H9 (cell line): ENCODE measurements at regions not wholly inside any gene's neighbourhood (a gene's known extent, or its start where the extent isn't known, plus 50 kb on each side); places are given as distances from the start of the nearest gene placed in this dataset.

Source experiments
- DNase-seq: peaks from one replicate; pipeline ENCODE4 v3.0.0-alpha.2; 2017
- H2AFZ ChIP-seq: one replicate; pipeline ENCODE4 v1.6.1; 2013; ENCODE audit warnings: mild to moderate bottlenecking, low read length, control low read depth, moderate library complexity
- H2AK5ac ChIP-seq: 2 replicates; pipeline ENCODE4 v1.6.1; 2013; ENCODE audit warnings: low read length, control low read depth, mixed read lengths; ENCODE audit not compliant: insufficient read length
- H2BK120ac ChIP-seq: one replicate; pipeline ENCODE4 v1.6.1; 2013; ENCODE audit warnings: low read depth, mild to moderate bottlenecking, low read length, control low read depth, inconsistent platforms; ENCODE audit not compliant: poor library complexity, severe bottlenecking
- H2BK12ac ChIP-seq: 2 replicates; pipeline ENCODE4 v1.6.1; 2013; ENCODE audit warnings: low read length, control low read depth, mixed read lengths, low read depth; ENCODE audit not compliant: insufficient read length
- H2BK15ac ChIP-seq: 2 replicates; pipeline ENCODE4 v1.6.1; 2013; ENCODE audit warnings: low read depth, low read length, control low read depth
- H2BK20ac ChIP-seq: one replicate; pipeline ENCODE4 v1.6.1; 2013; ENCODE audit warnings: low read depth, mild to moderate bottlenecking, low read length, control low read depth, inconsistent platforms; ENCODE audit not compliant: poor library complexity, severe bottlenecking
- H2BK5ac ChIP-seq: 2 replicates; pipeline ENCODE4 v1.6.1; 2013; ENCODE audit warnings: low read length, control low read depth, mixed read lengths; ENCODE audit not compliant: insufficient read length
- H3K14ac ChIP-seq: 2 replicates; pipeline ENCODE4 v1.6.1; 2013; ENCODE audit warnings: low read length, control low read depth; ENCODE audit not compliant: insufficient read depth
- H3K18ac ChIP-seq: 2 replicates; pipeline ENCODE4 v1.6.1; 2013; ENCODE audit warnings: low read depth, mild to moderate bottlenecking, mixed read lengths, low read length, control low read depth; ENCODE audit not compliant: insufficient read length
- H3K23ac ChIP-seq: 2 replicates; pipeline ENCODE4 v1.6.1; 2013; ENCODE audit warnings: low read length, control low read depth, mixed read lengths, low read depth; ENCODE audit not compliant: insufficient read length
- H3K23me2 ChIP-seq: 2 replicates; pipeline ENCODE4 v1.6.1; 2013; ENCODE audit warnings: low read depth, mild to moderate bottlenecking, mixed read lengths, low read length, control low read depth; ENCODE audit not compliant: insufficient read length, poor library complexity, severe bottlenecking
- H3K27ac ChIP-seq: 2 replicates; pipeline ENCODE4 v1.5.1; 2013; ENCODE audit warnings: low read length, control low read depth, mixed read lengths, low read depth; ENCODE audit not compliant: insufficient read length
- H3K27me3 ChIP-seq: 2 replicates; pipeline ENCODE4 v1.6.1; 2013; ENCODE audit warnings: low read length, control low read depth, inconsistent platforms; ENCODE audit not compliant: insufficient read depth
- H3K4ac ChIP-seq: 2 replicates; pipeline ENCODE4 v1.6.1; 2013; ENCODE audit warnings: low read depth, mild to moderate bottlenecking, control low read depth, inconsistent platforms, low read length, moderate library complexity
- H3K4me1 ChIP-seq: 2 replicates; pipeline ENCODE4 v1.6.1; 2013; ENCODE audit warnings: low read length, control low read depth, inconsistent platforms; ENCODE audit not compliant: insufficient read depth
- H3K4me2 ChIP-seq: 2 replicates; pipeline ENCODE4 v1.6.1; 2013; ENCODE audit warnings: low read length, control low read depth, mixed read lengths; ENCODE audit not compliant: insufficient read length, insufficient read depth
- H3K56ac ChIP-seq: 2 replicates; pipeline ENCODE4 v1.6.1; 2013; ENCODE audit warnings: low read depth, mild to moderate bottlenecking, mixed read lengths, low read length, control low read depth; ENCODE audit not compliant: insufficient read length
- H3K79me1 ChIP-seq: 2 replicates; pipeline ENCODE4 v1.6.1; 2013; ENCODE audit warnings: low read depth, mild to moderate bottlenecking, moderate library complexity, low read length, control low read depth, inconsistent platforms; ENCODE audit not compliant: insufficient read depth, poor library complexity, severe bottlenecking
- H3K79me2 ChIP-seq: 2 replicates; pipeline ENCODE4 v1.6.1; 2013; ENCODE audit warnings: low read length, control low read depth, inconsistent platforms; ENCODE audit not compliant: insufficient read depth
- H3K9ac ChIP-seq: 2 replicates; pipeline ENCODE4 v1.6.1; 2013; ENCODE audit warnings: low read length, control low read depth, mixed read lengths; ENCODE audit not compliant: insufficient read length; ENCODE audit errors: extremely low read depth
- H3K9me3 ChIP-seq: one replicate; pipeline ENCODE4 v1.6.1; 2013; ENCODE audit warnings: low read depth, low read length, inconsistent platforms; ENCODE audit not compliant: control insufficient read depth
- H3T11ph ChIP-seq: one replicate; pipeline ENCODE4 v1.6.1; 2013; ENCODE audit warnings: mild to moderate bottlenecking, low read length, control low read depth, inconsistent platforms
- H4K20me1 ChIP-seq: one replicate; pipeline ENCODE4 v1.6.1; 2013; ENCODE audit not compliant: control insufficient read depth, insufficient read length, insufficient read depth
- H4K5ac ChIP-seq: 2 replicates; pipeline ENCODE4 v1.6.1; 2013; ENCODE audit warnings: low read depth, mild to moderate bottlenecking, mixed read lengths, low read length, control low read depth; ENCODE audit not compliant: insufficient read length
- H4K8ac ChIP-seq: replicated peaks from 2 replicates; pipeline ENCODE4 v1.6.1; 2013; ENCODE audit warnings: low read length, control low read depth, mixed read lengths, low read depth; ENCODE audit not compliant: insufficient read length
- H4K91ac ChIP-seq: 2 replicates; pipeline ENCODE4 v1.6.1; 2013; ENCODE audit warnings: low read depth, mild to moderate bottlenecking, moderate library complexity, mixed read lengths, low read length, control low read depth; ENCODE audit not compliant: insufficient read length
- H3K27ac Mint-ChIP-seq, 3 experiments: 2 replicates in 2 of 3; 3 replicates in 1 of 3; pipeline ENCODE4 v1.8.0; 2020 to 2021; ENCODE audit warnings: mixed read lengths in 3 of 3, mild to moderate bottlenecking in 1 of 3, moderate library complexity in 1 of 3
- H3K27me3 Mint-ChIP-seq: 2 replicates; pipeline ENCODE4 v1.8.0; 2021; ENCODE audit warnings: low read depth, mild to moderate bottlenecking, moderate library complexity, mixed read lengths
- H3K36me3 Mint-ChIP-seq, 3 experiments: 2 replicates in 2 of 3; 3 replicates in 1 of 3; pipeline ENCODE4 v1.8.0; 2020 to 2021; ENCODE audit warnings: low read depth in 3 of 3, mixed read lengths in 3 of 3; ENCODE audit not compliant: insufficient read depth in 1 of 3
- H3K4me1 Mint-ChIP-seq, 2 experiments: 2 replicates each; pipeline ENCODE4 v1.8.0; 2020; ENCODE audit warnings: mixed read lengths in 2 of 2
- H3K4me3 Mint-ChIP-seq, 2 experiments: 2 replicates in 1 of 2; 3 replicates in 1 of 2; pipeline ENCODE4 v1.8.0; 2020 to 2021; ENCODE audit warnings: mild to moderate bottlenecking in 2 of 2, mixed read lengths in 2 of 2, moderate library complexity in 1 of 2
- H3K9me3 Mint-ChIP-seq, 2 experiments: 2 replicates in 1 of 2; 3 replicates in 1 of 2; pipeline ENCODE4 v1.8.0; 2020; ENCODE audit warnings: mild to moderate bottlenecking in 2 of 2, mixed read lengths in 2 of 2, moderate library complexity in 1 of 2
- CTCF ChIP-seq: fragments of 200-600 bp; sonication (generic); conservative IDR thresholded peaks from 3 replicates; pipeline ENCODE4 v1.8.0; 2021; ENCODE audit warnings: antibody characterized with exemption, mild to moderate bottlenecking

GRCh38 chr7:115694424-115694823 lies 336.1 kb downstream of the TFEC start:
- Histone ChIP-seq H4K8ac (no peak overlapping the region), H4K5ac (no peak overlapping the region), H4K20me1 (no peaks in the 10 kb centered on the region), H2BK12ac (no peak overlapping the region), H3K79me2 (no peaks in the 10 kb centered on the region), H3K56ac (no peak overlapping the region), H3K18ac (no peak overlapping the region), H3T11ph (no peak overlapping the region), H2BK20ac (no peak overlapping the region), H2BK120ac (no peak overlapping the region), H2BK5ac (no peak overlapping the region), H2BK15ac (no peak overlapping the region), H3K4me1 (no peaks in the 10 kb centered on the region), H3K9ac (no peak overlapping the region), H3K14ac (no peak overlapping the region), H3K4me2 (no peak overlapping the region), H3K23me2 (no peaks in the 10 kb centered on the region), H2AK5ac (no peak overlapping the region), H3K9me3 (no peaks in the 10 kb centered on the region), H3K79me1 (no peaks in the 10 kb centered on the region), H3K27ac (no peak overlapping the region), H2AFZ (no peak overlapping the region), H3K23ac (no peak overlapping the region), H4K91ac (no peak overlapping the region), H3K4ac (no peak overlapping the region), H3K27me3 (no peaks in the 10 kb centered on the region)
- Mint-ChIP-seq H3K4me1 (peaks cover 0 to 3% of the 10 kb centered on the region in 2 experiments; a peak in 1 of 4 replicates), H3K27ac (no peak overlapping the region), H3K27me3 (no peaks in the 10 kb centered on the region), H3K9me3 (no peaks in the 10 kb centered on the region), H3K36me3 (no peaks in the 10 kb centered on the region), H3K4me3 (no peak overlapping the region)
- TF ChIP-seq CTCF: no peak
- DNase-seq: no peak
